Fibroblast of mammary gland (primary cell): ENCODE measurements at regions not wholly inside any gene's neighbourhood (a gene's known extent, or its start where the extent isn't known, plus 50 kb on each side); places are given as distances from the start of the nearest gene placed in this dataset.

Experiments
- DNase-seq: peaks from one replicate; pipeline ENCODE4 v3.0.0-alpha.2; 2010; ENCODE audit warnings: low read depth
- H3K4me3 ChIP-seq: 2 replicates; pipeline ENCODE4 v1.5.1; 2011; ENCODE audit warnings: low read depth, mild to moderate bottlenecking, low read length, moderate library complexity; ENCODE audit not compliant: control insufficient read depth
- TF ChIP-seq, protein P1 (sequence below): conservative IDR thresholded peaks from 2 replicates; pipeline ENCODE4 v1.5.1; 2011; ENCODE audit warnings: low read depth, low read length, inconsistent platforms; ENCODE audit not compliant: control insufficient read depth, insufficient read depth

DNA sequence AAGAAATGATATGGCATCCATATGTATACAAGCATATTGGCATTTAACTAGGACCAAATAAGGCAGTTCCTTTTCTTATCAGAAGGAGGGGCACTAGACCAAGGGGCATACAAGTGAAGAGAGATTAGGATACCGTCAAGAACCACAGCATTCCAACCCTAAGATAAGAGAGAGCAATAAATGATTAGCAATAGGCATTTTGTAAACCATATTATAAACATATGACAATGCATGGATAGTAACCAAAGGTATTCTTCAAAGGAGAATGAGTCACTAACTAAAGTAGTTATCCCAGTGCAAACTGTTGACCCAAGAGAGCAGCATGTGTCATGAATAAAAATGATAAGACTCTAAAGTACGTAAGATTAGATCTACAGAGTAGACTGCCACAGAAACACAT is 500.9 kb upstream of the HTR2A start:
- peak; percentile 63 for DNase-seq
- TF ChIP-seq, protein P1, sequence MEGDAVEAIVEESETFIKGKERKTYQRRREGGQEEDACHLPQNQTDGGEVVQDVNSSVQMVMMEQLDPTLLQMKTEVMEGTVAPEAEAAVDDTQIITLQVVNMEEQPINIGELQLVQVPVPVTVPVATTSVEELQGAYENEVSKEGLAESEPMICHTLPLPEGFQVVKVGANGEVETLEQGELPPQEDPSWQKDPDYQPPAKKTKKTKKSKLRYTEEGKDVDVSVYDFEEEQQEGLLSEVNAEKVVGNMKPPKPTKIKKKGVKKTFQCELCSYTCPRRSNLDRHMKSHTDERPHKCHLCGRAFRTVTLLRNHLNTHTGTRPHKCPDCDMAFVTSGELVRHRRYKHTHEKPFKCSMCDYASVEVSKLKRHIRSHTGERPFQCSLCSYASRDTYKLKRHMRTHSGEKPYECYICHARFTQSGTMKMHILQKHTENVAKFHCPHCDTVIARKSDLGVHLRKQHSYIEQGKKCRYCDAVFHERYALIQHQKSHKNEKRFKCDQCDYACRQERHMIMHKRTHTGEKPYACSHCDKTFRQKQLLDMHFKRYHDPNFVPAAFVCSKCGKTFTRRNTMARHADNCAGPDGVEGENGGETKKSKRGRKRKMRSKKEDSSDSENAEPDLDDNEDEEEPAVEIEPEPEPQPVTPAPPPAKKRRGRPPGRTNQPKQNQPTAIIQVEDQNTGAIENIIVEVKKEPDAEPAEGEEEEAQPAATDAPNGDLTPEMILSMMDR, result no peak
- H3K4me3 ChIP-seq, result no peak overlapping the region

DNA sequence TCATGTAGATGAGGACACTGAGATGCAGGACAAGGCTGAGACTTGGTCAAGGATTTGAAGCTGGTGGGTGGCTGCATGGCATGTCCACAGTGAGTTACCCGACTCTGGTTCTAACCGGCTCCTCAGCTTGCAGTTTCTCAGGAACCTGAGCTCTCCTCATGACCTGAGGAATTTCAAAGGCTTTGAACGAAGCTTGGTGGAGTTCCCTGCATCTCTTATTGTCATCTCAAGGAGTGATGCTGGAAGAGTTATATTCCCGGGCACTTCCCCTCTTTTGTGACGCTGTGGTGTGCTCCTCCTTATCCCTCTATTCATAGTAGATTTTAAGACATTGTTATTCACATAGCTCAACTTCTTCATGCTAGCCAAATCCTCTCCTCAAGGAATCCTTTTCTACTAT is 500.1 kb upstream of the HTR2A start:
- no peak for DNase-seq
- TF ChIP-seq, protein P1, result no peak
- no peak overlapping the region for H3K4me3 ChIP-seq

DNA sequence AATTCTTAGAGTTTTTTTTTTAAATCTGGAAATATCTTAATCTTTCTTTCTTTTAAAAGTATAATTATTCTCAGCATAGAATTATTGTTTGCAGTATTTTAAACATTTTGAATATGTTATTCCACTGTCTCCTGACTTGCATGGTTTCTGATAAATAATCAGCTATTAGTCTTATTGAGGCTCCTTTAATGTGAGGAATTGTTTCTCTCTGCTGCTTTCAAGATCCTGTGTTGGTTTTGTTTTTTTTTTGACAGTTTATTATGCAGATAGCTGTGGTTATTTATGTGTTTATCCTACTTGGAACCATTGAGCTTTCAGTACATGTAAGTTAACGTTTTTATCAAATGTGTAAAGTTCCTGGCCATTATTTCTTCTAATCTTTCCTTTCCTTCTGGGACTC is 477.9 kb upstream of the HTR2A start:
- no peak for DNase-seq
- TF ChIP-seq, protein P1, result no peak
- no peak overlapping the region for H3K4me3 ChIP-seq

DNA sequence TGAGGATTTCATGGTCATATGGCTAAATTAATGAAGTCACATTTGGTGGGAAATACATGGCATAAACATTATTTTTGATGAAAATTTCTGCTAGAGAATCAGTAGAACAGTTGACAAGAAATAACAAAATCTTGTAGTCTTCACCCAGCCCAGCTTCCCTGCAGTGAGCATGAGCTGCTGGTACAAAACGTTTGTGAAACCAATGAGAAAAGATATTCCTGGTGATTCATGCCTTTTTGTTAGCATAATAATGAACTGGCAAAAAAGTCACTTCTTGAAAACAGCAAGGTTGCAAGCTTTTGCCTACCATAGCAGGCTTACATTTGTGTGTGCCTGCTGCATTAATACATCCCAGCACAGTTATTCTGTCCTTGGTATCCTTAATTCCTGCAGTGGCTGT is 475.9 kb upstream of the HTR2A start:
- DNase-seq, result peak; percentile 8
- H3K4me3 ChIP-seq, result no peak overlapping the region
- TF ChIP-seq, protein P1, result no peak

DNA sequence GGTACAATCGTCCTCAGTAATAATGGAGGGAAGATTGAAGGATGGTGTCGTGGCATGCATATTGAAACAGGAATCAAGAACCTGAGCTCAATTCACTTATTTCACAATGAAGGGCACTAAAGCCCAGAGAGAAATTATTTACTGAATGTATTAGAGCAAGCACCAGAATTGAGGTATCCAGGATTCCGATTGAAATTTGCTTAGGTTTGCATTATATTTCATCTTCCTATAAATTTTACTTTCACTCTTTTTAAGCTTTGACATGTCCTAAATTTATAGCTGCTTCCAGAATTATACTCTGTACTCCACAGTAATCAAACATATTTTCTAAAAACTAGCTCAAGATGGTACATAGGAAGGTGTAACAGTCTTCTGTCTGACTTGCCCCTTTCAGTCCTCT is 454.9 kb upstream of the HTR2A start:
- no peak overlapping the region for H3K4me3 ChIP-seq
- DNase-seq, result no peak
- TF ChIP-seq, protein P1, result no peak

DNA sequence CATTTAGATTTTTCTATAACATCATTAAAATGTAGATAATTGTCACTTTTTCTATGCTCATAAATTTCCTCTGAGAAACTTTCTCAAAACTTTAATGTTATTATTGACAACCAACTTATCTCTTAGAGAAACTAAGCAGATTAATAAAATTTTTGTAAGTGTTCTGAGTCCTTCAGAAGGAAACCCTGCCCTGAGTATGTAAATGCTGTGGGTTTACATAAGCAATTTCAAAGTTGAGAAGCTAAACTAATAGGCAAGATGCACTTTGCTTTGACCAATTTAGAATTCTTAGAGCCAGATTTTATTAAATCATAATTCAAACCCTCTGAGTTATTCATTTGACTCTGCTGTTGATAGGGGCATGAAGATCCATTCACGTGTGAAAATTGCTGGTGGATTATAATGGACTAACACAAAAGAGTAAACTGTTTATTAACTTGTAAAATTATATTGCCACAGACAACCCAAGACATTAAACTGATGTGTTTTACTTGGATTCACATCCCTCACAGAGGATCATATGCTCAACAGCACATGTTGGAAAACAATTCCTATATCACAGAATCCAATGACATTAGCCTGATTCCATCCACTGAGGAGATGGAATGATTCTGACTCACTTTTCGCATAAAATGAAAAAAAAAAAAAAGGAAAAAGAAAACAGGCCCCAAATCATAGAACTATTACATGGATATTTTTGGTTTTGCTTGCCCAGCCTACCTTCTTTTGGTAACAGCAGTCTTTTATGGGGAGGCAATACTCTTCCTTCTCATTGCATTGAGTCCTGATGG is 453.7 kb upstream of the HTR2A start:
- no peak overlapping the region for H3K4me3 ChIP-seq
- DNase-seq, result no peak
- TF ChIP-seq, protein P1, result no peak
